SK-N-SH treated with all-trans-retinoic acid at 6 μM for 48 hours (cell line): ENCODE measurements at regions not wholly inside any gene's neighbourhood (a gene's known extent, or its start where the extent isn't known, plus 50 kb on each side); places are given as distances from the start of the nearest gene placed in this dataset.

Experiments used
- ATAC-seq: fragments of 200-7000 bp; cut with Tn5 transposase; 3 replicates; pipeline ENCODE4 v1.9.1; 2020; ENCODE audit warnings: mild to moderate bottlenecking, moderate library complexity
- ARNTL ChIP-seq: fragments of 450-650 bp; formaldehyde crosslinking; IDR thresholded peaks from 2 replicates; pipeline ENCODE4 v1.5.0; 2020; ENCODE audit warnings: low read depth, mild to moderate bottlenecking, moderate library complexity, borderline replicate concordance
- BACH2 ChIP-seq: fragments of 250-450 bp; sonication (Bioruptor Pico); IDR thresholded peaks from 2 replicates; pipeline ENCODE4 v1.9.0; 2021; ENCODE audit warnings: mild to moderate bottlenecking, borderline replicate concordance
- CSDC2 ChIP-seq: fragments of 250-450 bp; sonication (Bioruptor Pico); IDR thresholded peaks from 2 replicates; pipeline ENCODE4 v1.5.0; 2020; ENCODE audit warnings: mild to moderate bottlenecking, moderate library complexity
- ESRRG ChIP-seq: fragments of 250-450 bp; sonication (Bioruptor Pico); IDR thresholded peaks from 2 replicates; pipeline ENCODE4 v1.6.1; 2021; ENCODE audit warnings: mild to moderate bottlenecking
- GLIS3 ChIP-seq: fragments of 250-450 bp; sonication (Bioruptor Pico); IDR thresholded peaks from 2 replicates; pipeline ENCODE4 v1.5.0; 2020; ENCODE audit warnings: mild to moderate bottlenecking, moderate library complexity
- ISL1 ChIP-seq: fragments of 250-450 bp; sonication (Bioruptor Pico); IDR thresholded peaks from 2 replicates; pipeline ENCODE4 v2.1.2; 2022; ENCODE audit warnings: mild to moderate bottlenecking, moderate library complexity
- OSR1 ChIP-seq: fragments of 250-450 bp; sonication (Bioruptor Pico); IDR thresholded peaks from 2 replicates; pipeline ENCODE4 v1.8.0; 2022; ENCODE audit warnings: moderate library complexity, mild to moderate bottlenecking, inconsistent platforms
- PPARA ChIP-seq: fragments of 250-450 bp; sonication (Bioruptor Pico); IDR thresholded peaks from 2 replicates; pipeline ENCODE4 v1.5.0; 2020; ENCODE audit warnings: mild to moderate bottlenecking, borderline replicate concordance
- RARB ChIP-seq: fragments of 250-450 bp; sonication (Bioruptor Pico); IDR thresholded peaks from 2 replicates; pipeline ENCODE4 v1.8.0; 2021; ENCODE audit warnings: mild to moderate bottlenecking, moderate library complexity
- TCF4 ChIP-seq: fragments of 250-450 bp; sonication (Bioruptor Pico); IDR thresholded peaks from 2 replicates; pipeline ENCODE4 v1.8.0; 2021; ENCODE audit warnings: mild to moderate bottlenecking, moderate library complexity, borderline replicate concordance
- TOX ChIP-seq: fragments of 250-450 bp; sonication (Bioruptor Pico); IDR thresholded peaks from 2 replicates; pipeline ENCODE4 v1.8.0; 2021; ENCODE audit warnings: mild to moderate bottlenecking, moderate library complexity, borderline replicate concordance
- ZC3H10 ChIP-seq: fragments of 250-450 bp; sonication (Bioruptor Pico); IDR thresholded peaks from 2 replicates; pipeline ENCODE4 v1.5.1; 2021; ENCODE audit warnings: mild to moderate bottlenecking, moderate library complexity
- ZFP3 ChIP-seq: fragments of 250-450 bp; sonication (Bioruptor Pico); IDR thresholded peaks from 2 replicates; pipeline ENCODE4 v1.5.0; 2020; ENCODE audit warnings: mild to moderate bottlenecking, moderate library complexity
- ZNF565 ChIP-seq: fragments of 450-650 bp; formaldehyde crosslinking; conservative IDR thresholded peaks from 2 replicates; pipeline ENCODE4 v1.5.0; 2020; ENCODE audit warnings: low read depth, mild to moderate bottlenecking, moderate library complexity
- ZNF70 ChIP-seq: fragments of 450-650 bp; formaldehyde crosslinking; IDR thresholded peaks from 2 replicates; pipeline ENCODE4 v1.5.0; 2020; ENCODE audit warnings: mild to moderate bottlenecking, moderate library complexity
- TF ChIP-seq, protein P1 (sequence below): fragments of 250-450 bp; sonication (Bioruptor Pico); IDR thresholded peaks from 2 replicates; pipeline ENCODE4 v1.5.1; 2020; ENCODE audit warnings: low read depth, mild to moderate bottlenecking, moderate library complexity
- TF ChIP-seq, protein P2 (sequence below): fragments of 250-450 bp; sonication (Bioruptor Pico); IDR thresholded peaks from 2 replicates; pipeline ENCODE4 v1.5.0; 2020; ENCODE audit warnings: mild to moderate bottlenecking, moderate library complexity
- TF ChIP-seq, protein P3 (sequence below): fragments of 250-450 bp; sonication (Bioruptor Pico); IDR thresholded peaks from 2 replicates; pipeline ENCODE4 v1.8.0; 2021; ENCODE audit warnings: low read depth, mild to moderate bottlenecking, moderate library complexity, borderline replicate concordance
- TF ChIP-seq, protein P4 (sequence below): fragments of 250-450 bp; sonication (Bioruptor Pico); IDR thresholded peaks from 2 replicates; pipeline ENCODE4 v1.8.0; 2020; ENCODE audit warnings: mild to moderate bottlenecking, moderate library complexity, borderline replicate concordance
- TF ChIP-seq, protein P5 (sequence below): fragments of 250-450 bp; sonication (Bioruptor Pico); IDR thresholded peaks from 2 replicates; pipeline ENCODE4 v1.5.1; 2021; ENCODE audit warnings: mild to moderate bottlenecking, moderate library complexity

DNA sequence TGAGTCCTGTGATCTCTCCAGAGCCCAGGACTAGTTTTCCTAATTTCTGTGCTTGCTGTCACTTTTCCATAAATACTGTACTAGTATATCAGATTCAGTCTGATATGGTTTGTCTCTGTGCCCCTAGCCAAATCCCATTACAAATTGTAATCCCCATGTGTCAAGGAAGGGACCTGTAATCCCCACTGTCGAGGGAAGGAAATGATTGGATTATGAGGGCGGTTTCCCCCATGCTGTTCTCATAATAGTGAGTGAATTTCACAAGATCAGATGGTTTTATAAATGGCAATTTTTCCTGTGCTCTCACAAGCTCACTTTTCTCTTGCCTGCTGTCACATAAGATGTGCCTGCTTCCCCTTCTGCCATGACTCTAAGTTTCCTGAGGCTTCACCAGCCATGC, 54.8 kb upstream of the IFRD1 start:
- ATAC-seq = no peak
- TF ChIP-seq RARB (CRISPR knock-in tag) (no peak), ARNTL (CRISPR knock-in tag) (no peak), PPARA (CRISPR knock-in tag) (no peak), ISL1 (CRISPR knock-in tag) (no peak), ZFP3 (CRISPR knock-in tag) (no peak), OSR1 (CRISPR knock-in tag) (no peak), TCF4 (CRISPR knock-in tag) (no peak), ZNF565 (CRISPR knock-in tag) (no peak), CSDC2 (CRISPR knock-in tag) (no peak), BACH2 (no peak), GLIS3 (CRISPR knock-in tag) (no peak)
- TF ChIP-seq, protein P1, sequence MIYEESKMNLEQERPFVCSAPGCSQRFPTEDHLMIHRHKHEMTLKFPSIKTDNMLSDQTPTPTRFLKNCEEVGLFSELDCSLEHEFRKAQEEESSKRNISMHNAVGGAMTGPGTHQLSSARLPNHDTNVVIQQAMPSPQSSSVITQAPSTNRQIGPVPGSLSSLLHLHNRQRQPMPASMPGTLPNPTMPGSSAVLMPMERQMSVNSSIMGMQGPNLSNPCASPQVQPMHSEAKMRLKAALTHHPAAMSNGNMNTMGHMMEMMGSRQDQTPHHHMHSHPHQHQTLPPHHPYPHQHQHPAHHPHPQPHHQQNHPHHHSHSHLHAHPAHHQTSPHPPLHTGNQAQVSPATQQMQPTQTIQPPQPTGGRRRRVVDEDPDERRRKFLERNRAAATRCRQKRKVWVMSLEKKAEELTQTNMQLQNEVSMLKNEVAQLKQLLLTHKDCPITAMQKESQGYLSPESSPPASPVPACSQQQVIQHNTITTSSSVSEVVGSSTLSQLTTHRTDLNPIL = no peak

DNA sequence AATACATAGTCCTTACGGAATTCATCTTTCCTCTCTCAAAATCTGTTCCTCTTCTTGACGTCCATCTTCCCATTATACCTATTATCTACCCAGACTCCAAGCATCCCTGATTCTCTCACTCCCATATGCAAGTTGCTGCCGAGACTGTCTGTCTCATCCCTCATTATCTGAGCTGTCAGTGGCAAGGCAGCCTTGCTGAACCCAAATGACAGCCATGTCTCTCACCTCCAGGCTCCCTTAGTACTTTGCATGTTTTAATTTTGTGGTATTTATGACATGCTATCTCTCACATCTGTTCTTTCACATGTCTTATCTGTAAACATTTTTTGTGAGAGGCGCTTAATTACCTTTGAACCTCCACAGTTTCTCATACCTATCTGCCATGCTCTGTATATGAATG, 54.4 kb upstream of the IFRD1 start:
- no peak for ATAC-seq
- TF ChIP-seq PPARA (CRISPR knock-in tag) (no peak), TCF4 (CRISPR knock-in tag) (no peak), RARB (CRISPR knock-in tag) (no peak), ARNTL (CRISPR knock-in tag) (no peak), TOX (CRISPR knock-in tag) (no peak), ZNF70 (no peak), BACH2 (no peak), ZC3H10 (CRISPR knock-in tag) (no peak), ESRRG (CRISPR knock-in tag) (no peak)
- TF ChIP-seq, protein P2, sequence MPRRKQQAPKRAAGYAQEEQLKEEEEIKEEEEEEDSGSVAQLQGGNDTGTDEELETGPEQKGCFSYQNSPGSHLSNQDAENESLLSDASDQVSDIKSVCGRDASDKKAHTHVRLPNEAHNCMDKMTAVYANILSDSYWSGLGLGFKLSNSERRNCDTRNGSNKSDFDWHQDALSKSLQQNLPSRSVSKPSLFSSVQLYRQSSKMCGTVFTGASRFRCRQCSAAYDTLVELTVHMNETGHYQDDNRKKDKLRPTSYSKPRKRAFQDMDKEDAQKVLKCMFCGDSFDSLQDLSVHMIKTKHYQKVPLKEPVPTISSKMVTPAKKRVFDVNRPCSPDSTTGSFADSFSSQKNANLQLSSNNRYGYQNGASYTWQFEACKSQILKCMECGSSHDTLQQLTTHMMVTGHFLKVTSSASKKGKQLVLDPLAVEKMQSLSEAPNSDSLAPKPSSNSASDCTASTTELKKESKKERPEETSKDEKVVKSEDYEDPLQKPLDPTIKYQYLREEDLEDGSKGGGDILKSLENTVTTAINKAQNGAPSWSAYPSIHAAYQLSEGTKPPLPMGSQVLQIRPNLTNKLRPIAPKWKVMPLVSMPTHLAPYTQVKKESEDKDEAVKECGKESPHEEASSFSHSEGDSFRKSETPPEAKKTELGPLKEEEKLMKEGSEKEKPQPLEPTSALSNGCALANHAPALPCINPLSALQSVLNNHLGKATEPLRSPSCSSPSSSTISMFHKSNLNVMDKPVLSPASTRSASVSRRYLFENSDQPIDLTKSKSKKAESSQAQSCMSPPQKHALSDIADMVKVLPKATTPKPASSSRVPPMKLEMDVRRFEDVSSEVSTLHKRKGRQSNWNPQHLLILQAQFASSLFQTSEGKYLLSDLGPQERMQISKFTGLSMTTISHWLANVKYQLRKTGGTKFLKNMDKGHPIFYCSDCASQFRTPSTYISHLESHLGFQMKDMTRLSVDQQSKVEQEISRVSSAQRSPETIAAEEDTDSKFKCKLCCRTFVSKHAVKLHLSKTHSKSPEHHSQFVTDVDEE (CRISPR knock-in tag) = no peak
- TF ChIP-seq, protein P3, sequence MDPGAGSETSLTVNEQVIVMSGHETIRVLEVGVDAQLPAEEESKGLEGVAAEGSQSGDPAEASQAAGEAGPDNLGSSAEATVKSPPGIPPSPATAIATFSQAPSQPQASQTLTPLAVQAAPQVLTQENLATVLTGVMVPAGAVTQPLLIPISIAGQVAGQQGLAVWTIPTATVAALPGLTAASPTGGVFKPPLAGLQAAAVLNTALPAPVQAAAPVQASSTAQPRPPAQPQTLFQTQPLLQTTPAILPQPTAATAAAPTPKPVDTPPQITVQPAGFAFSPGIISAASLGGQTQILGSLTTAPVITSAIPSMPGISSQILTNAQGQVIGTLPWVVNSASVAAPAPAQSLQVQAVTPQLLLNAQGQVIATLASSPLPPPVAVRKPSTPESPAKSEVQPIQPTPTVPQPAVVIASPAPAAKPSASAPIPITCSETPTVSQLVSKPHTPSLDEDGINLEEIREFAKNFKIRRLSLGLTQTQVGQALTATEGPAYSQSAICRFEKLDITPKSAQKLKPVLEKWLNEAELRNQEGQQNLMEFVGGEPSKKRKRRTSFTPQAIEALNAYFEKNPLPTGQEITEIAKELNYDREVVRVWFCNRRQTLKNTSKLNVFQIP (CRISPR knock-in tag) = no peak
- TF ChIP-seq, protein P4, sequence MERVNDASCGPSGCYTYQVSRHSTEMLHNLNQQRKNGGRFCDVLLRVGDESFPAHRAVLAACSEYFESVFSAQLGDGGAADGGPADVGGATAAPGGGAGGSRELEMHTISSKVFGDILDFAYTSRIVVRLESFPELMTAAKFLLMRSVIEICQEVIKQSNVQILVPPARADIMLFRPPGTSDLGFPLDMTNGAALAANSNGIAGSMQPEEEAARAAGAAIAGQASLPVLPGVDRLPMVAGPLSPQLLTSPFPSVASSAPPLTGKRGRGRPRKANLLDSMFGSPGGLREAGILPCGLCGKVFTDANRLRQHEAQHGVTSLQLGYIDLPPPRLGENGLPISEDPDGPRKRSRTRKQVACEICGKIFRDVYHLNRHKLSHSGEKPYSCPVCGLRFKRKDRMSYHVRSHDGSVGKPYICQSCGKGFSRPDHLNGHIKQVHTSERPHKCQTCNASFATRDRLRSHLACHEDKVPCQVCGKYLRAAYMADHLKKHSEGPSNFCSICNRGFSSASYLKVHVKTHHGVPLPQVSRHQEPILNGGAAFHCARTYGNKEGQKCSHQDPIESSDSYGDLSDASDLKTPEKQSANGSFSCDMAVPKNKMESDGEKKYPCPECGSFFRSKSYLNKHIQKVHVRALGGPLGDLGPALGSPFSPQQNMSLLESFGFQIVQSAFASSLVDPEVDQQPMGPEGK (CRISPR knock-in tag) = no peak
- TF ChIP-seq, protein P1 = no peak
- TF ChIP-seq, protein P5, sequence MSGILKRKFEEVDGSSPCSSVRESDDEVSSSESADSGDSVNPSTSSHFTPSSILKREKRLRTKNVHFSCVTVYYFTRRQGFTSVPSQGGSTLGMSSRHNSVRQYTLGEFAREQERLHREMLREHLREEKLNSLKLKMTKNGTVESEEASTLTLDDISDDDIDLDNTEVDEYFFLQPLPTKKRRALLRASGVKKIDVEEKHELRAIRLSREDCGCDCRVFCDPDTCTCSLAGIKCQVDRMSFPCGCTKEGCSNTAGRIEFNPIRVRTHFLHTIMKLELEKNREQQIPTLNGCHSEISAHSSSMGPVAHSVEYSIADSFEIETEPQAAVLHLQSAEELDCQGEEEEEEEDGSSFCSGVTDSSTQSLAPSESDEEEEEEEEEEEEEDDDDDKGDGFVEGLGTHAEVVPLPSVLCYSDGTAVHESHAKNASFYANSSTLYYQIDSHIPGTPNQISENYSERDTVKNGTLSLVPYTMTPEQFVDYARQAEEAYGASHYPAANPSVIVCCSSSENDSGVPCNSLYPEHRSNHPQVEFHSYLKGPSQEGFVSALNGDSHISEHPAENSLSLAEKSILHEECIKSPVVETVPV (CRISPR knock-in tag) = no peak

DNA sequence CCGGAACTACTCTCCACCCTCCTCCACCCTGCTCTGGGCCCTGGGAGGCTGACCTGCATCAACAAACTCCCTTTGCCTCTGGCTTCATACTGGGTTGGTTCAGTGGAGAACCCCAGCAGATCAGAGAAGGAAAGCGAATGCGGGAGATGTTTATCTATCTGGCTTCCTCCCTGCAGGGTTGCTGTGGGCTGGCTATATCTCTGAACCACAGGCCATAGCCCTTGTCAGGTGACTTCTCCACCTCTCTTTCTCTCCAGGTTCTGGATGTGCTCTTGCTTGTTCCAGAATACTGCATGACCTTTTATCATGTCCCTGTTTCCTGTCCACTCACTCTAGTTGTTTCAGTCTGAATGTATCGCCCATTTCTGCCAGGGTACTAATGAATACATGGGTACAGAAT, 51.7 kb upstream of the IFRD1 start:
- TF ChIP-seq, protein P4 (CRISPR knock-in tag) = no peak
- TF ChIP-seq, protein P5 (CRISPR knock-in tag) = no peak
- no peak for TF ChIP-seq PPARA (CRISPR knock-in tag)
- ATAC-seq = no peak
